Neural cell (in vitro differentiated cells): ENCODE measurements at regions not wholly inside any gene's neighbourhood (a gene's known extent, or its start where the extent isn't known, plus 50 kb on each side); places are given as distances from the start of the nearest gene placed in this dataset.
"Not testable (repeated sequence)": the region's sequence is repeated elsewhere in the genome, so short reads cannot be mapped to it uniquely, and the experiment has no call there.

ENCODE experiments used
- H2AFZ ChIP-seq: fragments of 200-600, 300-800 bp; sonication (generic), shearing (Covaris generic); 2 replicates; pipeline ENCODE4 v1.6.0; 2014; ENCODE audit warnings: low read depth, mild to moderate bottlenecking, antibody characterized with exemption, low read length, moderate library complexity
- H3F3A ChIP-seq: fragments of 200-600 bp; shearing (Covaris generic); 2 replicates; pipeline ENCODE4 v1.6.1; 2016; ENCODE audit warnings: mild to moderate bottlenecking, moderate library complexity, mixed read lengths, antibody characterized with exemption, low read length; ENCODE audit not compliant: insufficient read depth, poor library complexity, severe bottlenecking
- H3K27ac ChIP-seq: fragments of 200-600, 300-800 bp; sonication (generic), shearing (Covaris generic); 2 replicates; pipeline ENCODE4 v1.5.1; 2014; ENCODE audit warnings: mild to moderate bottlenecking, low read length, moderate library complexity
- H3K27me3 ChIP-seq: fragments of 300-800, 200-600 bp; sonication (generic), shearing (Covaris generic); 2 replicates; pipeline ENCODE4 v1.6.0; 2014; ENCODE audit warnings: mild to moderate bottlenecking, low read depth, low read length, moderate library complexity; ENCODE audit not compliant: insufficient read depth
- H3K36me3 ChIP-seq: fragments of 300-800, 200-600 bp; sonication (generic), shearing (Covaris generic); 2 replicates; pipeline ENCODE4 v1.5.1; 2014; ENCODE audit warnings: mild to moderate bottlenecking, antibody characterized with exemption, low read length, moderate library complexity; ENCODE audit not compliant: insufficient read depth
- H3K4me2 ChIP-seq: fragments of 300-800, 200-600 bp; sonication (generic), shearing (Covaris generic); 2 replicates; pipeline ENCODE4 v1.6.0; 2014; ENCODE audit warnings: mild to moderate bottlenecking, low read length
- H3K4me3 ChIP-seq: fragments of 300-800, 200-600 bp; sonication (generic), shearing (Covaris generic); 2 replicates; pipeline ENCODE4 v1.5.1; 2014; ENCODE audit warnings: mild to moderate bottlenecking, low read length, moderate library complexity
- H3K79me2 ChIP-seq: fragments of 200-600 bp; shearing (Covaris generic); replicated peaks from 2 replicates; pipeline ENCODE4 v1.6.0; 2014; ENCODE audit warnings: mild to moderate bottlenecking, low read length, moderate library complexity; ENCODE audit not compliant: insufficient read depth
- H3K9ac ChIP-seq: fragments of 300-800, 200-600 bp; sonication (generic), shearing (Covaris generic); 2 replicates; pipeline ENCODE4 v1.6.1; 2016; ENCODE audit warnings: mild to moderate bottlenecking, low read length, mixed read lengths
- H3K9me2 ChIP-seq: fragments of 200-600 bp; shearing (Covaris generic); 2 replicates; pipeline ENCODE4 v1.6.1; 2016; ENCODE audit warnings: mild to moderate bottlenecking, low read length, mixed read lengths; ENCODE audit not compliant: insufficient read depth
- H3K9me3 ChIP-seq: fragments of 200-600, 300-800 bp; sonication (generic), shearing (Covaris generic); 2 replicates; pipeline ENCODE4 v1.6.1; 2016; ENCODE audit warnings: mild to moderate bottlenecking, mixed run types, low read length, moderate library complexity, mixed read lengths
- H4K20me1 ChIP-seq: fragments of 200-600 bp; shearing (Covaris generic); 2 replicates; pipeline ENCODE4 v1.6.1; 2016; ENCODE audit warnings: mild to moderate bottlenecking, mixed run types; ENCODE audit not compliant: insufficient read depth
- CTCF ChIP-seq: fragments of 450-650 bp; IDR thresholded peaks from 2 replicates; pipeline ENCODE4 v1.5.1; 2014; ENCODE audit warnings: antibody characterized with exemption, mild to moderate bottlenecking, moderate library complexity; ENCODE audit not compliant: poor library complexity, severe bottlenecking
- EP300 ChIP-seq: fragments of 450-650 bp; conservative IDR thresholded peaks from 2 replicates; pipeline ENCODE4 v1.6.1; 2014; ENCODE audit warnings: antibody characterized with exemption, mild to moderate bottlenecking, moderate library complexity; ENCODE audit not compliant: poor library complexity, severe bottlenecking
- EZH2 ChIP-seq: fragments of 200-600, 300-800 bp; shearing (Covaris generic), sonication (generic); IDR thresholded peaks from 2 replicates; pipeline ENCODE4 v1.6.1; 2014; ENCODE audit warnings: antibody characterized with exemption, low read length, borderline replicate concordance, mild to moderate bottlenecking; ENCODE audit not compliant: insufficient read depth, poor library complexity, severe bottlenecking
- MXI1 ChIP-seq: fragments of 450-650 bp; conservative IDR thresholded peaks from 2 replicates; pipeline ENCODE4 v1.6.1; 2014; ENCODE audit warnings: antibody characterized with exemption, mild to moderate bottlenecking; ENCODE audit not compliant: poor library complexity, severe bottlenecking
- POLR2AphosphoS5 ChIP-seq: IDR thresholded peaks from 2 replicates; pipeline ENCODE4 v1.6.1; 2012
- RAD21 ChIP-seq: fragments of 450-650 bp; conservative IDR thresholded peaks from 2 replicates; pipeline ENCODE4 v1.6.1; 2014; ENCODE audit warnings: antibody characterized with exemption, mild to moderate bottlenecking, moderate library complexity
- REST ChIP-seq: IDR thresholded peaks from 2 replicates; pipeline ENCODE4 v1.6.1; 2012; ENCODE audit warnings: borderline replicate concordance
- SMC3 ChIP-seq: fragments of 450-650 bp; conservative IDR thresholded peaks from 2 replicates; pipeline ENCODE4 v1.6.1; 2014; ENCODE audit warnings: antibody characterized with exemption, mild to moderate bottlenecking, moderate library complexity; ENCODE audit not compliant: poor library complexity
- TAF1 ChIP-seq: IDR thresholded peaks from 2 replicates; pipeline ENCODE4 v1.6.1; 2012; ENCODE audit warnings: low read depth

- TF ChIP-seq SMC3 = no peak
- no peak for TF ChIP-seq EZH2
- TF ChIP-seq REST = no peak
- TF ChIP-seq POLR2AphosphoS5 = no peak
- no peak for TF ChIP-seq EP300
- TF ChIP-seq TAF1 = no peak
- no peak for TF ChIP-seq MXI1
- no peak for TF ChIP-seq RAD21
- TF ChIP-seq CTCF = no peak
- Histone ChIP-seq H3K27ac (no peak overlapping the region), H3F3A (no peaks in the 10 kb centered on the region), H3K9ac (no peak overlapping the region), H2AFZ (no peak overlapping the region), H4K20me1 (no peaks in the 10 kb centered on the region), H3K27me3 (no peaks in the 10 kb centered on the region), H3K36me3 (no peaks in the 10 kb centered on the region), H3K9me3 (no peaks in the 10 kb centered on the region), H3K4me3 (no peak overlapping the region), H3K9me2 (no peaks in the 10 kb centered on the region), H3K4me2 (no peak overlapping the region), H3K79me2 (no peaks in the 10 kb centered on the region)
These were observed 180.8 kb upstream of the NUDT12 start for GRCh38 chr5:103743421-103743820.

GRCh38 chr5:103741984-103742383 is 179.4 kb upstream of the NUDT12 start:
- no peak overlapping the region for H3K4me2 ChIP-seq
- no peak overlapping the region for H2AFZ ChIP-seq
- no peaks in the 10 kb centered on the region for H3F3A ChIP-seq
- TF ChIP-seq EP300 (no peak), POLR2AphosphoS5 (no peak), EZH2 (no peak), TAF1 (no peak), MXI1 (no peak), RAD21 (no peak), SMC3 (no peak), REST (no peak), CTCF (no peak)
- H3K27me3 ChIP-seq = no peaks in the 10 kb centered on the region
- no peaks in the 10 kb centered on the region for H3K79me2 ChIP-seq
- no peaks in the 10 kb centered on the region for H3K9me2 ChIP-seq
- H3K4me3 ChIP-seq = no peak overlapping the region
- no peaks in the 10 kb centered on the region for H4K20me1 ChIP-seq
- no peaks in the 10 kb centered on the region for H3K9me3 ChIP-seq
- H3K36me3 ChIP-seq = no peaks in the 10 kb centered on the region
- no peak overlapping the region for H3K9ac ChIP-seq
- H3K27ac ChIP-seq = no peak overlapping the region

- H2AFZ ChIP-seq, H4K20me1 ChIP-seq, H3K4me3 ChIP-seq, H3K9ac ChIP-seq, H3K79me2 ChIP-seq, H3K27me3 ChIP-seq, H3K36me3 ChIP-seq, H3K4me2 ChIP-seq, H3K9me2 ChIP-seq, H3K9me3 ChIP-seq, H3F3A ChIP-seq, H3K27ac ChIP-seq: not testable (repeated sequence)
These were observed 173.8 kb upstream of the NUDT12 start for GRCh38 chr5:103736343-103736742.
